ENCODE measurements at regions not wholly inside any gene's neighbourhood (a gene's known extent, or its start where the extent isn't known, plus 50 kb on each side); places are given as distances from the start of the nearest gene placed in this dataset.

- Histone ChIP-seq H3K4me1 (ENCODE audit: control insufficient read depth, insufficient read depth, low read length) (no peaks in the 10 kb centered on the region), H3K79me2 (ENCODE audit: control insufficient read depth, insufficient read depth, low read length) (no peaks in the 10 kb centered on the region), H4K20me1 (ENCODE audit: control insufficient read depth, insufficient read depth) (no peaks in the 10 kb centered on the region), H3K36me3 (ENCODE audit: control insufficient read depth in 2 of 2, insufficient read depth in 2 of 2, low read length in 1 of 2) (no peaks in the 10 kb centered on the region), H3K4me3 (no peak overlapping the region), H3K9me3 (replicated peaks; ENCODE audit: control insufficient read depth, insufficient read depth, low read length) (no peaks in the 10 kb centered on the region), H3K4me2 (ENCODE audit: control insufficient read depth, insufficient read depth) (no peak overlapping the region), H3K9ac (ENCODE audit: control insufficient read depth, insufficient read depth, low read length) (no peak overlapping the region), H2AFZ (ENCODE audit: control insufficient read depth, low read depth, low read length) (no peak overlapping the region), H3K27me3 (replicated peaks in 1 of 2; ENCODE audit: control insufficient read depth in 2 of 2, insufficient read depth in 2 of 2, low read length in 1 of 2) (no peaks in the 10 kb centered on the region), H3K27ac (ENCODE audit: control insufficient read depth, insufficient read depth) (no peak overlapping the region)
- no peak for TF ChIP-seq GABPA (IDR thresholded peaks at IDR 0.05; ENCODE audit: low read depth)
- TF ChIP-seq ZNF384 (IDR thresholded peaks at IDR 0.05; ENCODE audit: borderline replicate concordance, low read depth, low read length), result no peak
- TF ChIP-seq DPF2 (IDR thresholded peaks at IDR 0.05), result peak; percentile 56
- TF ChIP-seq SPI1 (IDR thresholded peaks at IDR 0.05; ENCODE audit: borderline replicate concordance, insufficient read depth, low read depth, low read length), result peak; percentile 62; the same call in 1 of the 2 replicates
- no TSS peak for BruUV-seq (replicated peaks)
- FAIRE-seq, result no peak
- no peak for DNase-seq (ENCODE audit: low read depth, low spot score)
- WGBS (ENCODE audit: insufficient coverage, insufficient replicate concordance, low lambda C conversion rate, missing lambda C conversion rate), result 0% methylated on average over 1 of the region's 1 CpG
- SMC1A ChIA-PET (ENCODE audit: uncharacterized antibody, unreplicated experiment), result interaction anchor here (0.9 to 2.3 kb wide), 4 partner anchors 13 to 78 kb away, joined by 3 to 10 read pairs (median 4); no protein-coding TSS in a partner anchor
- peak; percentile 88 for ATAC-seq
- in situ Hi-C loops (cut with MboI), result no loop called here
- intact Hi-C loops (cut with micrococcal nuclease; ENCODE audit: unreplicated experiment), result no loop called here
- CTCF ChIA-PET, result no interaction called here
- RAD21 ChIA-PET (ENCODE audit: unreplicated experiment), result no interaction called here
- POLR2A ChIA-PET, result no interaction called here
These were observed 879.8 kb upstream of the PIK3C3 start for GRCh38 chr18:41075212-41075611.

GRCh38 chr18:41073372-41073954 is 881.6 kb upstream of the PIK3C3 start:
- H3K36me3 ChIP-seq (ENCODE audit: control insufficient read depth in 2 of 2, insufficient read depth in 2 of 2, low read length in 1 of 2), result no peaks in the 10 kb centered on the region
- no TSS peak for BruUV-seq (replicated peaks)
- ATAC-seq (no peak), FAIRE-seq (no peak), DNase-seq (ENCODE audit: low read depth, low spot score) (no peak)
- POLR2A ChIA-PET, result no interaction called here
- TF ChIP-seq BHLHE40 (IDR thresholded peaks at IDR 0.05; ENCODE audit: borderline replicate concordance in 1 of 2, low read depth in 2 of 2, low read length in 1 of 2) (no peak), MAX (IDR thresholded peaks at IDR 0.05; ENCODE audit: low read depth, low read length) (no peak), NFYA (IDR thresholded peaks at IDR 0.05; ENCODE audit: borderline replicate concordance, low read depth, low read length) (no peak), ELK1 (IDR thresholded peaks at IDR 0.05; ENCODE audit: low read depth, low read length) (no peak), RELB (IDR thresholded peaks at IDR 0.05; ENCODE audit: low read depth) (no peak), USF1 (IDR thresholded peaks at IDR 0.05; ENCODE audit: borderline replicate concordance, extremely low read length, insufficient read depth, low read depth, low read length) (no peak)
- no peak overlapping the region for H2AFZ ChIP-seq (ENCODE audit: control insufficient read depth, low read depth, low read length)
- CTCF ChIA-PET, result no interaction called here
- H3K4me1 ChIP-seq (ENCODE audit: control insufficient read depth, insufficient read depth, low read length), result no peaks in the 10 kb centered on the region
- RAD21 ChIA-PET (ENCODE audit: unreplicated experiment), result no interaction called here
- no peak overlapping the region for H3K9ac ChIP-seq (ENCODE audit: control insufficient read depth, insufficient read depth, low read length)
- no peaks in the 10 kb centered on the region for H4K20me1 ChIP-seq (ENCODE audit: control insufficient read depth, insufficient read depth)
- H3K4me3 ChIP-seq, result no peak overlapping the region
- H3K79me2 ChIP-seq (ENCODE audit: control insufficient read depth, insufficient read depth, low read length), result no peaks in the 10 kb centered on the region
- H3K27ac ChIP-seq (ENCODE audit: control insufficient read depth, insufficient read depth), result no peak overlapping the region
- SMC1A ChIA-PET (ENCODE audit: uncharacterized antibody, unreplicated experiment), result no interaction called here
- in situ Hi-C loops (cut with MboI), result no loop called here
- H3K4me2 ChIP-seq (ENCODE audit: control insufficient read depth, insufficient read depth), result no peak overlapping the region
- H3K9me3 ChIP-seq (replicated peaks; ENCODE audit: control insufficient read depth, insufficient read depth, low read length), result no peaks in the 10 kb centered on the region
- H3K27me3 ChIP-seq (replicated peaks in 1 of 2; ENCODE audit: control insufficient read depth in 2 of 2, insufficient read depth in 2 of 2, low read length in 1 of 2), result no peaks in the 10 kb centered on the region
- intact Hi-C loops (cut with micrococcal nuclease; ENCODE audit: unreplicated experiment), result no loop called here
- 21% methylated on average over 3 of the region's 3 CpGs for WGBS (ENCODE audit: insufficient coverage, insufficient replicate concordance, low lambda C conversion rate, missing lambda C conversion rate)

Data from GM12878 (cell line).